ENCODE measurements at regions not wholly inside any gene's neighbourhood (a gene's known extent, or its start where the extent isn't known, plus 50 kb on each side); places are given as distances from the start of the nearest gene placed in this dataset.

GRCh38 chr12:58269476-58269875 lies 328.1 kb downstream of the ATP23 start:
- Histone ChIP-seq H3K27me3 (ENCODE audit: insufficient read depth, poor library complexity, severe bottlenecking) (no peaks in the 10 kb centered on the region), H3K27ac (replicated peaks) (no peak overlapping the region), H3K4me3 (replicated peaks; ENCODE audit: insufficient read depth, low read length) (no peak overlapping the region)
- no peak for DNase-seq (ENCODE audit: low read depth in 1 of 2, low spot score in 1 of 2)
- TF ChIP-seq POLR2AphosphoS5 (IDR thresholded peaks at IDR 0.05; ENCODE audit: low read depth), result no peak
- TF ChIP-seq SPI1 (IDR thresholded peaks at IDR 0.05; ENCODE audit: borderline replicate concordance, low read depth), result no peak
- TF ChIP-seq REST (IDR thresholded peaks at IDR 0.05; ENCODE audit: insufficient replicate concordance, low read depth), result no peak
- TF ChIP-seq CTCF (IDR thresholded peaks at IDR 0.05; ENCODE audit: insufficient read depth, low read length), result no peak

- H3K27me3 ChIP-seq (ENCODE audit: insufficient read depth, poor library complexity, severe bottlenecking), result no peaks in the 10 kb centered on the region
- DNase-seq (ENCODE audit: low read depth in 1 of 2, low spot score in 1 of 2), result no peak
- no peak overlapping the region for H3K27ac ChIP-seq (replicated peaks)
- no peak for TF ChIP-seq SPI1 (IDR thresholded peaks at IDR 0.05; ENCODE audit: borderline replicate concordance, low read depth)
- TF ChIP-seq POLR2AphosphoS5 (IDR thresholded peaks at IDR 0.05; ENCODE audit: low read depth), result no peak
- TF ChIP-seq CTCF (IDR thresholded peaks at IDR 0.05; ENCODE audit: insufficient read depth, low read length), result no peak
- no peak for TF ChIP-seq REST (IDR thresholded peaks at IDR 0.05; ENCODE audit: insufficient replicate concordance, low read depth)
- H3K4me3 ChIP-seq (replicated peaks; ENCODE audit: insufficient read depth, low read length), result no peak overlapping the region
These were observed 329.8 kb downstream of the ATP23 start for GRCh38 chr12:58270966-58271705.

- no peak for TF ChIP-seq GABPA (IDR thresholded peaks at IDR 0.05; ENCODE audit: low read depth)
- no peak for TF ChIP-seq CTCF (IDR thresholded peaks at IDR 0.05; ENCODE audit: insufficient read depth, low read length)
- no peak for TF ChIP-seq REST (IDR thresholded peaks at IDR 0.05; ENCODE audit: insufficient replicate concordance, low read depth)
- no peak for TF ChIP-seq SPI1 (IDR thresholded peaks at IDR 0.05; ENCODE audit: borderline replicate concordance, low read depth)
- no peak for TF ChIP-seq POLR2AphosphoS5 (IDR thresholded peaks at IDR 0.05; ENCODE audit: low read depth)
- Histone ChIP-seq H3K27me3 (ENCODE audit: insufficient read depth, poor library complexity, severe bottlenecking) (no peaks in the 10 kb centered on the region), H3K27ac (replicated peaks) (no peak overlapping the region), H3K4me3 (replicated peaks; ENCODE audit: insufficient read depth, low read length) (no peak overlapping the region)
- DNase-seq (ENCODE audit: low read depth in 1 of 2, low spot score in 1 of 2), result no peak
These were observed 331.1 kb downstream of the ATP23 start for GRCh38 chr12:58272461-58272860.

All from HL-60 (cell line).